Heart left ventricle (tissue), 16 donors: ENCODE measurements at regions not wholly inside any gene's neighbourhood (a gene's known extent, or its start where the extent isn't known, plus 50 kb on each side); places are given as distances from the start of the nearest gene placed in this dataset.

ENCODE experiments used
- ATAC-seq, 4 donors: fragments of 200-7000 bp; cut with Tn5 transposase; one replicate each; pipeline ENCODE4 v1.9.1; 2020 to 2022; ENCODE audit warnings: moderate library complexity in 4 of 4, mild to moderate bottlenecking in 3 of 4, moderate number of reproducible peaks in 1 of 4
- DNase-seq, 5 donors: peaks; one replicate each; pipeline ENCODE4 v3.0.0-alpha.2; 2020
- H3K27ac ChIP-seq, 12 donors: fragments of 200-600 bp; sonication (generic) in 4 of 12; one replicate each; pipeline versions ENCODE4 v1.5.0 to v1.8.0; 2016 to 2022; ENCODE audit warnings: mild to moderate bottlenecking in 2 of 12
- H3K27me3 ChIP-seq, 9 donors: fragments of 200-600 bp; sonication (generic) in 2 of 9; one replicate each; pipeline versions ENCODE4 v1.5.1 to v1.8.0; 2016 to 2022; ENCODE audit warnings: mild to moderate bottlenecking in 3 of 9
- H3K36me3 ChIP-seq, 9 donors: fragments of 200-600 bp; sonication (generic) in 2 of 9; one replicate each; pipeline versions ENCODE4 v1.5.0 to v1.8.0; 2018 to 2022; ENCODE audit warnings: mild to moderate bottlenecking in 2 of 9
- H3K4me1 ChIP-seq, 12 donors: fragments of 200-600 bp; sonication (generic) in 4 of 12; one replicate each; pipeline versions ENCODE4 v1.5.0 to v1.8.0; 2016 to 2022; ENCODE audit warnings: mild to moderate bottlenecking in 3 of 12
- H3K4me3 ChIP-seq, 12 donors: fragments of 200-600 bp; sonication (generic) in 4 of 12; one replicate each; pipeline versions ENCODE4 v1.5.0 to v1.8.0; 2017 to 2022; ENCODE audit warnings: mild to moderate bottlenecking in 9 of 12, moderate library complexity in 4 of 12
- H3K9me3 ChIP-seq, 12 donors: fragments of 200-600 bp; sonication (generic) in 4 of 12; one replicate each; pipeline versions ENCODE4 v1.5.0 to v1.8.0; 2016 to 2022; ENCODE audit warnings: mild to moderate bottlenecking in 1 of 12
- POLR2A ChIP-seq, 2 donors: fragments of 450-650 bp; IDR thresholded peaks; one replicate each; pipeline ENCODE4 v1.6.1; 2017; ENCODE audit warnings: antibody characterized with exemption in 2 of 2, mild to moderate bottlenecking in 2 of 2, moderate library complexity in 2 of 2
- WGBS, 4 donors: extraction: QIAGEN DNeasy Blood & Tissue Kit in 2 of 4; methylation state at CpG; one replicate each; pipeline versions ENCODE4 v1.1.5 to v1.1.7; 2013 to 2018; 5-methylcytosine and 5-hydroxymethylcytosine counted together
- intact Hi-C, 10 donors: fragments of 100-400 bp; cut with DNase I; formaldehyde crosslinking; loops; one replicate each; pipeline versions ENCODE4 v1.11.1 to v1.14.2; 2022
- TF ChIP-seq, protein P1 (sequence below), 12 donors: fragments of 200-600 bp; sonication (generic) in 4 of 12; IDR thresholded peaks; one replicate each; pipeline versions ENCODE4 v1.5.0 to v1.8.0; 2018 to 2022; ENCODE audit warnings: antibody characterized with exemption in 12 of 12, mild to moderate bottlenecking in 5 of 12
- donor health status: ischemic (EF 13 %, LVEDD 7.1; RV severe dilation, severe dysfunction).
- donor health status: healthy with polysubstance abuse.
- donor health status: DM: no; HTN: yes; CAD: no.
- donor health status: DM: no; HTN: no; CAD: no.
- donor health status: ischemic (EF 25% LVEDD 6.9; RV normal size, moderate dysfunction).
- donor health status: ischemic (EF 25% LVEDD 5.7; RV mildly dilated, moderate dysfunction).
- donor health status: healthy.
- donor health status: DM: yes; HTN: yes; CAD: no.
- donor health status: ischemic (EF 35%, LVEDD 5.7; RV mildly dilated, moderate dysfunction).
- donor health status: nonischemic (EF 11% LVEDD 7.7; RV severe dilation, severe dysfunction).
- donor health status: DM: yes; HTN: yes; CAD: no.
- donor health status: PGD.
- donor health status: ischemic (EF 29% LVEDD 5.4; RV normal size, mild dysfunction).
- donor health status: nonischemic (EF 23%, LVEDD 6.1; RV moderate dilation, normal function).

DNA sequence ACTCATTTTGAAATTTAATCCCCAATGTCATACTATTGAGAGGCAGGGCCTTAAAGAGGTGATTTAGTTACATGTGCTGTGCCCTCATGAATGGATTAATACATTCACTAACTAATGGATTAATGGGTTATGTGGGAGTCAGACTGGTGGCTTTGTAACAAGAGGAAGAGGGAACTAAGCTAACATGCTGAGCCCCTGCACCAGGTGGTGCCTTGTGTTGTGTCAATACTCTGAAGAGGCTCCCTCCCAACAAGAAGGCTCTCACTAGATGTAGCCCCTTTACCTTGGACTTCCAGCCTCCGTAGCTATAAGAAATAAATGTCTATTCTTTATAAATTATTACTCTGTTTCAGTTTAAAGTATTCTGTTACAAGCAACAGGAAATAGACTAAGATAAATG, 411.9 kb upstream of the EMCN start:
- Histone ChIP-seq H3K4me3 (no peak overlapping the region), H3K27me3 (no peaks in the 10 kb centered on the region), H3K36me3 (no peaks in the 10 kb centered on the region), H3K27ac (no peak overlapping the region), H3K4me1 (peaks cover 0 to 9% (median 0%) of the 10 kb centered on the region in 12 donors), H3K9me3 (no peaks in the 10 kb centered on the region)
- no peak for ATAC-seq
- TF ChIP-seq POLR2A (IDR thresholded peaks at IDR 0.05): no peak
- TF ChIP-seq, protein P1, sequence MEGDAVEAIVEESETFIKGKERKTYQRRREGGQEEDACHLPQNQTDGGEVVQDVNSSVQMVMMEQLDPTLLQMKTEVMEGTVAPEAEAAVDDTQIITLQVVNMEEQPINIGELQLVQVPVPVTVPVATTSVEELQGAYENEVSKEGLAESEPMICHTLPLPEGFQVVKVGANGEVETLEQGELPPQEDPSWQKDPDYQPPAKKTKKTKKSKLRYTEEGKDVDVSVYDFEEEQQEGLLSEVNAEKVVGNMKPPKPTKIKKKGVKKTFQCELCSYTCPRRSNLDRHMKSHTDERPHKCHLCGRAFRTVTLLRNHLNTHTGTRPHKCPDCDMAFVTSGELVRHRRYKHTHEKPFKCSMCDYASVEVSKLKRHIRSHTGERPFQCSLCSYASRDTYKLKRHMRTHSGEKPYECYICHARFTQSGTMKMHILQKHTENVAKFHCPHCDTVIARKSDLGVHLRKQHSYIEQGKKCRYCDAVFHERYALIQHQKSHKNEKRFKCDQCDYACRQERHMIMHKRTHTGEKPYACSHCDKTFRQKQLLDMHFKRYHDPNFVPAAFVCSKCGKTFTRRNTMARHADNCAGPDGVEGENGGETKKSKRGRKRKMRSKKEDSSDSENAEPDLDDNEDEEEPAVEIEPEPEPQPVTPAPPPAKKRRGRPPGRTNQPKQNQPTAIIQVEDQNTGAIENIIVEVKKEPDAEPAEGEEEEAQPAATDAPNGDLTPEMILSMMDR (IDR thresholded peaks at IDR 0.05): no peak
- 80 to 92% (median 87%) methylated on average over 1 of the region's 1 CpG for WGBS, 4 donors
- intact Hi-C loops: no loop called here
- no peak for DNase-seq

- no peak for ATAC-seq
- Histone ChIP-seq H3K4me3 (no peak overlapping the region), H3K27me3 (no peaks in the 10 kb centered on the region), H3K36me3 (no peaks in the 10 kb centered on the region), H3K4me1 (peaks cover 0 to 9% (median 0%) of the 10 kb centered on the region in 12 donors), H3K9me3 (no peaks in the 10 kb centered on the region), H3K27ac (no peak overlapping the region)
- TF ChIP-seq, protein P1 (IDR thresholded peaks at IDR 0.05): no peak
- TF ChIP-seq POLR2A (IDR thresholded peaks at IDR 0.05): no peak
- 65 to 75% (median 70%) methylated on average over 1 of the region's 1 CpG for WGBS, 4 donors
- intact Hi-C loops: no loop called here
- DNase-seq: no peak
These were observed 411.3 kb upstream of the EMCN start for GRCh38 chr4:100929135-100929534.

DNA sequence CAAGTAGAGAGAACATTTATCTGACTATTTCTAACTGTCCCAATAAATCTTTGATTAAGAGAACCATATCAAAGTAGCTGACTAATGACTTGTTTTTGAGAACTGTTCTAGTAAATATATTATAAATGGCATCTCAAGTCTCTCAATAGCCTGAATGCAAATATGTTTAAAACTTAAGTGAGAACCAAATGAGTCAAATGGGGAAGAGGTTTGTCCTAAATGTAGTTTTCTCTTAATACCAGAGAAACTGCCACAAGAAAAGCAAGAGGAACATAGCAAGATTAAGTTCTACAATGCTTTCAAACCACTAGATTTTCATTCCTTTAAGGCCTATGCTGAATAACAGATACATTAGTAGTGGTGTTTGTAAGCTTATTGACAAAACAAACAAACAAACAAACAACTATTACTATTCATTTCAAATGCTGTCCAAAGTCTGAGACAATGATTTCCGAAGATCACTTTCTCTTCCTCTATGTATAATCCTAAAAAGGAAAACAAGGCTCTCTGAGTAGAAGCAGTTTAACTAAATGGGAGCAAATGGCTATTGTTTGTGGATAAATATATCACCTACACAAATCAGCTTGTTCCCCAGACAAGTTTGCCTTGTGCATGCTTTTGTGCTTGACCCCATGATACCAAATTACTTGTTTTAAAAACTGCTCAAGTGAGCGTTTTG, 408.4 kb upstream of the EMCN start:
- Histone ChIP-seq H3K36me3 (no peaks in the 10 kb centered on the region), H3K4me3 (no peak overlapping the region), H3K4me1 (no peaks in the 10 kb centered on the region), H3K9me3 (no peaks in the 10 kb centered on the region), H3K27me3 (no peaks in the 10 kb centered on the region), H3K27ac (no peak overlapping the region)
- TF ChIP-seq, protein P1 (IDR thresholded peaks at IDR 0.05): no peak
- no peak for TF ChIP-seq POLR2A (IDR thresholded peaks at IDR 0.05)
- DNase-seq (no peak), ATAC-seq (no peak)
- 91 to 94% (median 92%) methylated on average over 2 of the region's 2 CpGs for WGBS, 4 donors
- intact Hi-C loops: no loop called here

- no peaks in the 10 kb centered on the region for H3K27me3 ChIP-seq
- no peak for ATAC-seq
- no peak overlapping the region for H3K4me3 ChIP-seq
- H3K4me1 ChIP-seq: no peaks in the 10 kb centered on the region
- no peak for DNase-seq
- H3K9me3 ChIP-seq: no peaks in the 10 kb centered on the region
- 64 to 71% (median 69%) methylated on average over 6 of the region's 6 CpGs for WGBS, 4 donors
- intact Hi-C loops: no loop called here
- no peak for TF ChIP-seq POLR2A (IDR thresholded peaks at IDR 0.05)
- TF ChIP-seq, protein P1 (IDR thresholded peaks at IDR 0.05): no peak
- no peak overlapping the region for H3K27ac ChIP-seq
- no peaks in the 10 kb centered on the region for H3K36me3 ChIP-seq
These were observed 395.9 kb upstream of the EMCN start for GRCh38 chr4:100913685-100914084.
